ENCODE measurements at regions not wholly inside any gene's neighbourhood (a gene's known extent, or its start where the extent isn't known, plus 50 kb on each side); places are given as distances from the start of the nearest gene placed in this dataset.

DNA sequence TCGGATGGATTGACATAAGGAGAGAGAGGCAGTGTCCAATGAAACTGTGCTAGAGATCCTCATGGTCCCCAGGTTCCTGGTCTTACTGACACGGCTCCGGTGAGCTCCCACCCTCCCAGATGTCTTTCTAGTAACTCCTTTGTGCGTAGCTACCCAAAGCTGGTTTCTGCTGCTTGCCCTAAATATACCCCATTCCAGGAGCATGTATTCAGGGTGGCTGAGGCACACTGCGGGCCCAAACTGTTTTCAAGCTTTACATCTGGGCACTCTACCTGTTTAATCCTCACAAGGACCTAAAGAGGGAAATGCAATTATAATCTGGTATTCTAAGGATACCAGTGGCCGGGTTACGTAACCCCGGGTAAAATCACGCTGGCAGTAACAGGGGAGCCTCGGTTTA is 161.2 kb upstream of the NSMCE3 start:
- no peak overlapping the region for H3K4me3 ChIP-seq (replicated peaks; ENCODE audit: low read depth, low read length)
- TF ChIP-seq, protein P1, sequence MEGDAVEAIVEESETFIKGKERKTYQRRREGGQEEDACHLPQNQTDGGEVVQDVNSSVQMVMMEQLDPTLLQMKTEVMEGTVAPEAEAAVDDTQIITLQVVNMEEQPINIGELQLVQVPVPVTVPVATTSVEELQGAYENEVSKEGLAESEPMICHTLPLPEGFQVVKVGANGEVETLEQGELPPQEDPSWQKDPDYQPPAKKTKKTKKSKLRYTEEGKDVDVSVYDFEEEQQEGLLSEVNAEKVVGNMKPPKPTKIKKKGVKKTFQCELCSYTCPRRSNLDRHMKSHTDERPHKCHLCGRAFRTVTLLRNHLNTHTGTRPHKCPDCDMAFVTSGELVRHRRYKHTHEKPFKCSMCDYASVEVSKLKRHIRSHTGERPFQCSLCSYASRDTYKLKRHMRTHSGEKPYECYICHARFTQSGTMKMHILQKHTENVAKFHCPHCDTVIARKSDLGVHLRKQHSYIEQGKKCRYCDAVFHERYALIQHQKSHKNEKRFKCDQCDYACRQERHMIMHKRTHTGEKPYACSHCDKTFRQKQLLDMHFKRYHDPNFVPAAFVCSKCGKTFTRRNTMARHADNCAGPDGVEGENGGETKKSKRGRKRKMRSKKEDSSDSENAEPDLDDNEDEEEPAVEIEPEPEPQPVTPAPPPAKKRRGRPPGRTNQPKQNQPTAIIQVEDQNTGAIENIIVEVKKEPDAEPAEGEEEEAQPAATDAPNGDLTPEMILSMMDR (IDR thresholded peaks at IDR 0.05; ENCODE audit: low read length, missing control alignments): no peak
- DNase-seq (ENCODE audit: low read depth): no peak

DNA sequence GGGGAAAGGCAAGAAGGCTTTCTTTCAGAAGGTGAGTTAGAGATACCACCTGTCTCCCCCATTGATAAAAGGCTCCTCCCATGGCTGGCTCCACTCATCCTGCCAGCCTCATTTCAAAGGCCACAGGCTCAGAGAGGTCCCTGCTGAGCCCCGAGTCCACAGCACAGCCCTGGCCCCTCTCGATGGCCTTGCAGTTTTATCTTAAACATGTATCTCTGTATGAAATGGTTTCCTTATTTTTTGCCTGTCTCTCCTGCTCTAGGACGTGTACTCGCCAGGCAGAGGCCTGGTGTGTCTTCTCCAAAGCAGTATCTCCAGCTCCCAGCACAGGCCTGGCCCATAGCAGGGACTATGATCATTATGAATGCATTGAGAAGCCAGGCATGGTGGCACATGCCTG is 160.5 kb upstream of the NSMCE3 start:
- H3K4me3 ChIP-seq (replicated peaks; ENCODE audit: low read depth, low read length): no peak overlapping the region
- DNase-seq (ENCODE audit: low read depth): no peak
- TF ChIP-seq, protein P1 (IDR thresholded peaks at IDR 0.05; ENCODE audit: low read length, missing control alignments): no peak

DNA sequence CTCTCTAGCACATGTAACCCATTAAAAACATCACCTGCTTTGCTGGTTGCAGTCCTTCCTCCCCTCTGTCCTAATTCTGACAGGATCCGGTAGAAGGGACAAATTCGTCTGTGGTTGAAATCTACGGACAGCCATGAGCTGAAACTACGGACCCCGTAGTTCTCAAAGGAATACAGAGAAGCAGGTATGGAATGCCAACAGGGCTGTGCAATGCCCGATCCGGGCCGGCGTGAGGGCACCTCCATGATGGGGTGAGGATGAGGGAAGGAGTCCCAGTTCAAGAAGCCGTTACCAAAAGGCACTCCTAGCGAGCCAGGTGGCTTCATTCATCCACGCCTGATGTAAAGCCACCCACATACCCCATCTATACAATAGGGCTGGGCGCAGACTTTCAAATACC is 160.0 kb upstream of the NSMCE3 start:
- no peak overlapping the region for H3K4me3 ChIP-seq (replicated peaks; ENCODE audit: low read depth, low read length)
- TF ChIP-seq, protein P1 (IDR thresholded peaks at IDR 0.05; ENCODE audit: low read length, missing control alignments): no peak
- DNase-seq (ENCODE audit: low read depth): no peak

DNA sequence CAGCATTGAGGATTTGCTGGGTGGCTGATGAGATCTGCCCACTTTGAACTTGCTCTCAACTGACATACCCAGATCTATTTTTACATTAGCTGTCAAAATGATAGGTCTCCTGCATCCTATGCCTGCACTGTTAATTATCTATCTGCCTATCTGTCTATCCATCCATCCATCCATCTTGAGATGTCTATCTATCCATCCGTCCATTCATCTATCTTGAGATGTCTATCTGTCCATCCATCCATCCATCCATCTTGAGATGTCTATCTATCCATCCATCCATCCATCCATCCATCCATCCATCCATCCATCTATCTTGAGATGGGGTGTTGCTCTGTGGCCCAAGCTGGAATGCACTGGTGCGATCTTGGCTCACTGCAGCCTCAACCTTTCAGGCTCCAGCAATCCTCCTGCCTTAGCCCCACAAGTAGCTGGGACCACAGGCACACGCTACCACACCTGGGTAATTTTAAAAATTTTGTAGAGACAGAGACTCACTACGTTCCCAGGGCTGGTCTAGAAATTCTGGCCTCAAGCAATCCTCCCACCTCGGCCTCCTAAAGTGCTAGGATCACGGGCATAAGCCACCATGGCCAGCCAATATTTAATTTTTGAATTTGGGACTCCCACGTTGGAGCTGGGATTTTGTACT is 159.4 kb upstream of the NSMCE3 start:
- no peak overlapping the region for H3K4me3 ChIP-seq (replicated peaks; ENCODE audit: low read depth, low read length)
- TF ChIP-seq, protein P1 (IDR thresholded peaks at IDR 0.05; ENCODE audit: low read length, missing control alignments): no peak

DNA sequence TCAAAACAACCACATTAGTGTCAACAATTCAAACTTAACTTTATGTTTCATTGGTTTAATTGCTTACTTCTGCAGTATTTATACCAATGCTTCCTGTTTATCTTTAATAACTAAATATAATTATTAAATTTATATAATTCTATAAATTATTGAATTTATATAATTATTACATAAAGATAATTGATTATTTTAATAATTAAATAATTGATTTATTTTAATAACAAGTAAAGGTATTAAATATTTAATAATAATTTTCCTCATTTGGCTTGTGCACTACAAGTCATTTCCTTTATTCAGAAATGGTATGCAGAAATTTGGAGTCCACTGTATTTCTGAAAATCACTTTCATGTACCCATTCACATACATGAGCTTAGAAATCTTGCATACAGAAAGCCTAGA is 156.2 kb upstream of the NSMCE3 start:
- no peak for DNase-seq (ENCODE audit: low read depth)
- H3K4me3 ChIP-seq (replicated peaks; ENCODE audit: low read depth, low read length): no peak overlapping the region
- TF ChIP-seq, protein P1 (IDR thresholded peaks at IDR 0.05; ENCODE audit: low read length, missing control alignments): no peak

More for the DNA sequence above, 159.4 kb upstream of the NSMCE3 start:
- no peak for DNase-seq (ENCODE audit: low read depth)

DNA sequence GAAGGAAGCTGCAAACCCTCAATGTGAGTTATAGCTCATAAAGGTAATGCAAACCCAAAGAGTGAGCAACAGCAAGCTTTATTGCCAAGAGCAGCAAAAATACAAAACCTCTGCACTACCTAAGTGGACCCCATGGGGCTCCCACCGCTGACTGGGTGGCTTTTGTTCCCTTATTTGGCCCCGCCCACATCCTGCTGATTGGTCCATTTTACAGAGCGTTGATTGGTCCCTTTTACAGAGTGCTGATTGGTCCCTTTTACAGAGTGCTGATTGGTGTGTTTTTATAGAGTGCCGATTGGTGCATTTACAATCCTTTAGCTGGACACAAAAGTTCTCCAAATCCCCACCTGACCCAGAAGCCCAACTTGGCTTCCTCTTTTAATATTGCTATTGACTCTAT is 154.5 kb upstream of the NSMCE3 start:
- DNase-seq (ENCODE audit: low read depth): no peak
- TF ChIP-seq, protein P1 (IDR thresholded peaks at IDR 0.05; ENCODE audit: low read length, missing control alignments): no peak
- no peak overlapping the region for H3K4me3 ChIP-seq (replicated peaks; ENCODE audit: low read depth, low read length)

DNA sequence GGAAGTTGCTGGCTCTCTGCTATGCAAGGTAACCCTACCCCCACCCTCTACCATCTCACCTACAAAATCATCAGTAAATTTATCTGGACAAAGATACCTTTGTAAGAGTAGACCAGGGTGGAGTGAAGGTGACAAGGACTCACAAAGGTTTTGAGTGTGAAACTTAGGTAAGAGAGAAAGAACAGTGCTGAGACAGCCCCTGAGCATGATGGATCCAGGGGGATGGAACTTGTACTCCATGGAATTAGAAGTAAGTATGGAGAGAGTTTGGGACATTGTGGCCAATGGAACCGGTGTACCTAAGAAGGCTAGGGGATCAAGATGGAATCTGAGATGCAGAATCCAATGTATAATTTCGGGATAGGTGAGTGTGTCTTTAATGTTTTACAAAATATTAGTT is 153.0 kb upstream of the NSMCE3 start:
- H3K4me3 ChIP-seq (replicated peaks; ENCODE audit: low read depth, low read length): no peak overlapping the region
- TF ChIP-seq, protein P1 (IDR thresholded peaks at IDR 0.05; ENCODE audit: low read length, missing control alignments): no peak
- no peak for DNase-seq (ENCODE audit: low read depth)

All from fibroblast of pulmonary artery (primary cell).